Right renal pelvis (tissue), 4 donors: ENCODE measurements at regions not wholly inside any gene's neighbourhood (a gene's known extent, or its start where the extent isn't known, plus 50 kb on each side); places are given as distances from the start of the nearest gene placed in this dataset.

Experiments used
- DNase-seq, 4 donors: peaks; one replicate each; pipeline ENCODE4 v3.0.0-alpha.2; 2013; ENCODE audit warnings: low read depth in 4 of 4, low spot score in 3 of 4, missing footprints in 1 of 4

- no peak for DNase-seq
Measured at GRCh38 chr10:36157486-36157885, 515.4 kb upstream of the FZD8 start.

DNA sequence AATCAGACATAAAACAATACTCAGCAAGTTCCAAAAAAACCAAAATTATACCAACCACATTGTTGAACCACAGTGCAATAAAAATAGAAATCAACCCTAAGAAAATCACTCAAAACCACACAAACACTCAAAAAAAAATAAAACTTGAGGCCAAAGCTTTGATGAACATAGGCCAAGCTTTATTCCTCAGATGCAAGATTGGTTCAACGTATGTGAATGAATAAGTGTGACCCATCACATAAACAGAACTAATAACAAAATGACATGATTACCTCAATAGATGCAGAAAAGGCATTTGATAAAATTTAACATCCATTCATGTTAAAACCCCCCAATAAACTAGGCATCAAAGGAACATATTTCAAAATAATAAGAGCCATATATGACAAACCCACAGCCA is 506.1 kb upstream of the FZD8 start:
- DNase-seq: no peak

GRCh38 chr10:36147529-36147928 is 505.4 kb upstream of the FZD8 start:
- DNase-seq: no peak

DNA sequence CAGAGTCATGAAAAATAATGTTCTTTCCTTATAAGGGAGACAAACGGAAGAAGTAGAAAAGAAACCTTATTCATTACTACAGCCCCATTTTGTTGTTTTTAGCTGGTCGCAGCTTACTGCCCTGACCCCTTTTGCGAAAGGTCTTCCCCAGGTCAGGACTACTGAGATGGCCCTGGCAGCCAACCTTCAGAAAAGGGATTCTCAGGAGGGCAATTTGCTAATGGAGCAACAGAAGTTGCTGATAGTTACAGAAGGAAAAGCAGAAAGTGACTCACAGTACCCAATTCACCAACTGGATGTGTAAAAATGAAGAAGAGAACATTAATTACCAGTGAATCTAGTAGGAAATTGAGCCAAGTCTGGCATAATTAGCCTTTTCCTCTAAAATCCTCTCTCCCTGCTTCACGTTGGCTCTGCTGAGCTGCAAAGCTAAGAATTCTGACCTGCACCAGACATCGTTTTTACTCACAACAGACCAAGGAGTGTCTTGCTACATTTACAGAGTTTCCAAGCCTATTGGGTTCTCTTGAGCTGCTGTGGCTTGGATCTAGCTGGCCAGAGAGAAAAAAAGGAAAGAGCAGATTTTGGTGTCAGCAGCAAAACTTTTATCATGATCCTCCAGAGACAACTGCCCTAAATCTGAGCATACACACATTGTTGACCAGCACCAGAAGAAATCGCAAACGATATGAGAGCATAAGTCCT is 499.9 kb upstream of the FZD8 start:
- DNase-seq: no peak

DNA sequence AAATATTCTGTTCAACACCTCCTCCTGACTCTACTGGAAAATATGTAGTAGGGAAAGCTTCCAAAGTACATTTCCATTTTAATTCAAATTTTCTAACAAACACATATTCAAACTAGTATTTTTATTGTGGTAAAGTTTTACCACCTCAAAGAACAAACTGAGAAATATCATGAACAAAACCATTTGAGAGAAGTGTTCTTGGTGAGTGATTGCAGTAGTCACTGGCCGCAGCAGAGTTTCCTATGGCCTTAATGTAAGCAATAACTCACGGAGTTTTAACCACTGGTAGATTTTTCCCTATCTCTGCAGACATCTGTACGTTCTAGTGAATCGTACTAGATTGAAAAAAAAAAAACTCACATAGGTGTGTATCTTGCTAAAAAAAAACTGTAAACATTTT is 487.0 kb upstream of the FZD8 start:
- no peak for DNase-seq

DNA sequence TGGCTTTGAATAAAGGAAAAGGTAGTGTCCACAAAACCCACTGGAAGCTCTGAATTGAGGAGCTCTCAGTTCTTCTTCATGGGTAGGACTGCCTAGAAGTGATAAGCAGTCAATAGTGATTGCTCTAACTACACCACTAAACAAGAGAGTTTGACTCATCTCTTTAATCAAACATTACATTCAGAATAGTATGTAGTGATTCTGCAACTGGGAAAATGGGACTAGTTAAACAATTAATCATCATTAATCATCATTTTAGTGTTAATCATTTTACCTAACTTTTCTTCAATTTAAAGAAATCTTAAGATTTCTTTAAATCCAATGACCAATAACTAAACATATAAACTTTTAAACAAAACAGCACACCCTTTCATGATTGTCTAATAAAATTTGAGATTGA is 484.0 kb upstream of the FZD8 start:
- no peak for DNase-seq

DNA sequence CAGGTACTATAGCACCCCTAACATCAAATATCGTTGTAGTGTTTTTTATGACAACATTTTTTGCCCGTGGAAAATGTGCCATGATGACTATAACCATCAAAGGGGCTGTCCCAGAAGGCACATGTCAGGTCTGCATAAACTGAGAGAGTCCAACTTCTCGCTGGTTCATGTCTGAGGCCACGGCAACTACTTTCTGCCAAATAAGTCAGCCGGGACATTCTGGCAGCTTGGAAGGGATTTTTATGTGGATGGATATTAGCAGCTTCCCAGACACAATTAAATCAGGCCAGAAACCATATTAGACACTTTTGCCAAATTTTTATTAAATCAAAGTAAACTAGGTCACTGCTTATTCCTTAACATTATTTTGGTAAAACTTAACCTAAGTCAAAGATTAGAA is 477.4 kb upstream of the FZD8 start:
- DNase-seq: no peak

- DNase-seq: peak in 3 of 4 donors; percentile 25 to 57 (median 29)
Measured at GRCh38 chr10:36118314-36118713, 476.2 kb upstream of the FZD8 start.

- no peak for DNase-seq
Measured at GRCh38 chr10:36117890-36118289, 475.8 kb upstream of the FZD8 start.

DNA sequence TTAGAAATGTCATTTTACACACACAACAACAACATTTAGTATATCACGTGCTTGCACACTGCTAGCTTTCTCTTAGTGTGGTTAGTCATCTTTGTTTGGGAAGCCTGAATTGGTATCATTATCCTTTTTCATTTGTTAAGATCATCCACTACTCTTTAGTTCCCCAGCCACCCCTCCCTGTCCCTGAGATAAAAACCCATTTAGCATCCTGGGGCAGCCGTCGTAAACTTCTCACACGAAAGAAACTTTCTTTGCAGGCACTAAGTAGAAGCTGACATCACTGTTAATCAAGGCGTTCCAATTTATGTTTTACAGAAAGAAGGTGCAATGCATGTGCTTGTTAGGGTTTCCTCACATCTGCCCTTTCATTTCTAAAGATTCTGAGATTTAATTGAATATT is 475.1 kb upstream of the FZD8 start:
- DNase-seq: no peak

DNA sequence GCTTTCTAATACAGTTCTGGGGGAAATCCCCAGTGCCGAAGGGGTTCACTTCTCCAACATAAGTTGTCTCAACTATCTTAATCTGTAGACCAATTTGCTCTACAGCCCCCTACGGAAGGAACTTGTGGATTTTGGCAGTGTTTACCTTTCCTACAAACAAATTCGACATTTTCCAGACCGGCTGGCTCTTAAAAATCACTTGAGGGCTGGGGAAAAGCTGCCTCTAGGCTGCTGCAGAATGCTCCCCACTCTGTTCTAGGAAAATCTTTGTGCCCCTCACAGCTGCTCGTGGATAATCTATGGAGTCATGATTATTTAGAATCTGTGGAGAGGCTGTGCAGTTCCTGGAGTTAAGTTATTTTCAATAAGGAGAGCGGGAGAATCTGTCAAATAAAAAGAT is 474.6 kb upstream of the FZD8 start:
- DNase-seq: peak in 1 of 4 donors; percentile 8

DNA sequence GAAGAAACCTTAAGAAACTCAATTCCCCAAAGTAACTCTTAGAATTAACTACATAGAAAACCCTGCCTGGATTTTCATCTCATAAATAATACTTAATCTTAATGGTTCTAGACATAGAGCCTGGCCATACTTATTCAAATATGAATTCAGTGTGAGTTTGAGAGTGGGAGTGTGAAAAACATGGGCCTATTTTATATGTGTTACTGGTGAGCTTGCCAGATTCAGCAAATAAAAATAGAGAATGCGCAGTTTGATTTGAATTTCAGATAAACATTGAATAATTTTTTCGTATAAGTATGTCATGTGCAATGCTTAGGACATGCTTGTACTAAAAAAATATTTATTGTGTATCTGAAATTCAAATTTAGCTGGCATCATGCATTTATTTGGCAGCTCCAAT is 473.9 kb upstream of the FZD8 start:
- DNase-seq: no peak

GRCh38 chr10:36115364-36115763 is 473.3 kb upstream of the FZD8 start:
- no peak for DNase-seq

GRCh38 chr10:36114913-36115312 is 472.8 kb upstream of the FZD8 start:
- no peak for DNase-seq

- DNase-seq: no peak
Measured at GRCh38 chr10:36114141-36114540, 472.0 kb upstream of the FZD8 start.

- DNase-seq: no peak
Measured at GRCh38 chr10:36111676-36112075, 469.6 kb upstream of the FZD8 start.

- DNase-seq: no peak
Measured at GRCh38 chr10:36110097-36110496, 468.0 kb upstream of the FZD8 start.

- no peak for DNase-seq
Measured at GRCh38 chr10:36109399-36110023, 467.4 kb upstream of the FZD8 start.

DNA sequence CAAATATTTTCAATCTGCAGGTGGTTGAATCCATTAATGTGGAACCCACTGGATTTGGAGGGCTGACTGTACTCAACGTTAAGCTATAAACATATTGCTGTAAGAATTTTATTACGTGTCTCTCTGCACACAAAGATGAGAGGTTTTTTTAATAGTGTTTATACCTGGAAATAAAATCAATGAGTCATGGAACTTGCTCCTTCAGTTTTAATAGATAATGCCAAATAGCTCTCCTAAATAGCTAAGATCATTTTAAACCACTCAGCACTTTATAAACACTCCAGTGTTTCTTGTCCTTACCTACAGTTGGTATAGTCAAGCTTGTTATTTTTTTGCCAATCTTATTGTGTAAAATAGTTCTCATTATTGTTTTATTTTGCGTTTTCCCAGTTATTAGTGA is 455.6 kb upstream of the FZD8 start:
- no peak for DNase-seq

- DNase-seq: no peak
Measured at GRCh38 chr10:36096576-36096975, 454.5 kb upstream of the FZD8 start.

DNA sequence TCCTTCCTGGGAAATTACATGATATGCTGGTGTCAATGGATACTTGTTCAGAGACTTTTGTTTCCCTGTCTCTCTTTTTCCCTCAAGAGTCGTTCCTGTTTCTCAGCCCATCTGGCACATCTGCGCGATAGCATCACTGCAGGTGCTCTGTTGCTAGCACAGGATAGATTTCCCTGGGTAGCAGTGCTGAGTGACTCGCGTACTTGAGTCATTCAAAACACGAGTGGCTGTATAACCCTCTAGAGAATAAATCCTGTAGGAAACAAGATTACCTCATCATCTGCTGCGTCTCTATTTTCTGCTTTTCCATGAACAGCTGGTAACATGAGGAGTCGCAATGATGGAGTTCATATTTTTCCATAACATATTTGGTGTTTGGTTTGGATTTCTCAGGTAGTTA is 452.0 kb upstream of the FZD8 start:
- no peak for DNase-seq

- no peak for DNase-seq
Measured at GRCh38 chr10:36092116-36092515, 450.0 kb upstream of the FZD8 start.

DNA sequence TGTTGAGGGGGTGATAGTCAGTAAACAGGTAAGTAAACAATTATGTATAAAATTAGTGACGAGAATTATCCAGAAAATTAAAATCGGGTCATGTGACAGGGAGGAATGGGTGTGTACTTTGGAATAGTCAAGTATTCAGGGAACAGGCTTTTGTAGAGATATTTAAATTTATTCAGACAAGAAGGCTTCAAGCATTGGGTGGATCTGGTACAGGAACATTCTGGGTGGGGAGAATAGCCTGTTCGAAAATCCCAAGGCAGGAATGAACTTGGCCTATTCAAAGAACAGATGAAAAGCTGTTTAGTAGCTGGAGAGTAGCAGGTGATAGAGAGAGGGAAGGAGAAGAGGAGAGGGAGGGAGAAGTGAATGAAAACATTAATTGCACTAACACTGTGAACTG is 448.9 kb upstream of the FZD8 start:
- DNase-seq: no peak
